ENCODE measurements at regions not wholly inside any gene's neighbourhood (a gene's known extent, or its start where the extent isn't known, plus 50 kb on each side); places are given as distances from the start of the nearest gene placed in this dataset.

DNA sequence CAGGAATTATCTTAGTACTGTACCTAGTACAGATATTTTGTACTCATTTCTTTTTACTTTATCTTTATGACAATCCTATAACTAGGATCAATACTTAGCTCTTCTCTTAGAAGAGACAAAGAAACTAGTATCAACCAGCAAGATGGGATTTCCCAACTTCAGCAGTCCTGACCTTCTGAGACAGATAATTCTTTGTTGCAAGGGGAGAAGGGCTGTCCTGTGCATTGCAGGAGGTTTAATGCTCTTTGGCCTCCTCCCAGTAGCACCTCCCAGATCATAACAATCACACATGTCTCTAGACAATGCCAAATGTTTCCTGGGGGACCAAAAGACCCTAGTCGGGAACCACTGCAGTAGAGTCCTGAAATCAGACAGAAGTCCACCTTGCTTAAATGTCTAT, 424.3 kb upstream of the DMAC1 start:
- TF ChIP-seq, protein P1, sequence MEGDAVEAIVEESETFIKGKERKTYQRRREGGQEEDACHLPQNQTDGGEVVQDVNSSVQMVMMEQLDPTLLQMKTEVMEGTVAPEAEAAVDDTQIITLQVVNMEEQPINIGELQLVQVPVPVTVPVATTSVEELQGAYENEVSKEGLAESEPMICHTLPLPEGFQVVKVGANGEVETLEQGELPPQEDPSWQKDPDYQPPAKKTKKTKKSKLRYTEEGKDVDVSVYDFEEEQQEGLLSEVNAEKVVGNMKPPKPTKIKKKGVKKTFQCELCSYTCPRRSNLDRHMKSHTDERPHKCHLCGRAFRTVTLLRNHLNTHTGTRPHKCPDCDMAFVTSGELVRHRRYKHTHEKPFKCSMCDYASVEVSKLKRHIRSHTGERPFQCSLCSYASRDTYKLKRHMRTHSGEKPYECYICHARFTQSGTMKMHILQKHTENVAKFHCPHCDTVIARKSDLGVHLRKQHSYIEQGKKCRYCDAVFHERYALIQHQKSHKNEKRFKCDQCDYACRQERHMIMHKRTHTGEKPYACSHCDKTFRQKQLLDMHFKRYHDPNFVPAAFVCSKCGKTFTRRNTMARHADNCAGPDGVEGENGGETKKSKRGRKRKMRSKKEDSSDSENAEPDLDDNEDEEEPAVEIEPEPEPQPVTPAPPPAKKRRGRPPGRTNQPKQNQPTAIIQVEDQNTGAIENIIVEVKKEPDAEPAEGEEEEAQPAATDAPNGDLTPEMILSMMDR (IDR thresholded peaks at IDR 0.05), result no peak
- no peak for TF ChIP-seq EP300 (IDR thresholded peaks at IDR 0.05)
